GM23338 (cell line): ENCODE measurements at regions not wholly inside any gene's neighbourhood (a gene's known extent, or its start where the extent isn't known, plus 50 kb on each side); places are given as distances from the start of the nearest gene placed in this dataset.

Experiments used
- ATAC-seq: fragments of 200-7000 bp; cut with Tn5 transposase; 3 replicates; pipeline ENCODE4 v1.9.1; 2020
- DNase-seq: peaks from one replicate; pipeline ENCODE4 v3.0.0-alpha.2; 2015; ENCODE audit warnings: low spot score
- H2AFZ ChIP-seq: fragments of 200-600 bp; sonication (generic); 2 replicates; pipeline ENCODE4 v1.8.0; 2016; ENCODE audit warnings: antibody characterized with exemption, mild to moderate bottlenecking, moderate library complexity
- H3F3A ChIP-seq: fragments of 200-600 bp; sonication (generic); replicated peaks from 2 replicates; pipeline ENCODE4 v1.8.0; 2017; ENCODE audit warnings: antibody characterized with exemption, mixed run types, low read depth
- H3K27ac ChIP-seq: fragments of 200-600 bp; sonication (generic); 2 replicates; pipeline ENCODE4 v1.6.1; 2016; ENCODE audit warnings: low read depth
- H3K27me3 ChIP-seq: fragments of 200-600 bp; sonication (generic); 2 replicates; pipeline ENCODE4 v1.8.0; 2016; ENCODE audit warnings: mild to moderate bottlenecking, mixed run types, moderate library complexity; ENCODE audit not compliant: insufficient read depth
- H3K36me3 ChIP-seq: fragments of 200-600 bp; sonication (generic); 2 replicates; pipeline ENCODE4 v1.8.0; 2016; ENCODE audit warnings: mild to moderate bottlenecking; ENCODE audit not compliant: insufficient read depth
- H3K4me1 ChIP-seq: fragments of 200-600 bp; sonication (generic); 2 replicates; pipeline ENCODE4 v1.8.0; 2016; ENCODE audit warnings: mild to moderate bottlenecking, moderate library complexity; ENCODE audit not compliant: insufficient read depth
- H3K4me2 ChIP-seq: fragments of 200-600 bp; sonication (generic); 2 replicates; pipeline ENCODE4 v1.7.1; 2017; ENCODE audit warnings: mixed run types
- H3K4me3 ChIP-seq: fragments of 200-600 bp; sonication (generic); 2 replicates; pipeline ENCODE4 v1.6.1; 2016; ENCODE audit warnings: mixed run types
- H3K79me2 ChIP-seq: fragments of 200-600 bp; sonication (generic); replicated peaks from 2 replicates; pipeline ENCODE4 v1.8.0; 2017; ENCODE audit warnings: mild to moderate bottlenecking; ENCODE audit not compliant: insufficient read depth
- H3K9me2 ChIP-seq: fragments of 200-600 bp; sonication (generic); 2 replicates; pipeline ENCODE4 v1.8.0; 2017; ENCODE audit not compliant: insufficient read depth
- H4K20me1 ChIP-seq: fragments of 200-600 bp; sonication (generic); replicated peaks from 2 replicates; pipeline ENCODE4 v1.8.0; 2017; ENCODE audit warnings: mild to moderate bottlenecking; ENCODE audit not compliant: insufficient read depth
- H3K27ac Mint-ChIP-seq: 2 replicates; pipeline ENCODE4 v1.8.0; 2020; ENCODE audit warnings: inconsistent platforms, mild to moderate bottlenecking, moderate library complexity, mixed read lengths
- H3K27me3 Mint-ChIP-seq: 3 replicates; pipeline ENCODE4 v1.8.0; 2022; ENCODE audit warnings: low read depth, mild to moderate bottlenecking, moderate library complexity, mixed read lengths, inconsistent platforms; ENCODE audit not compliant: insufficient read depth, poor library complexity
- H3K36me3 Mint-ChIP-seq: 3 replicates; pipeline ENCODE4 v1.8.0; 2021; ENCODE audit warnings: low read depth, mild to moderate bottlenecking, inconsistent platforms, moderate library complexity, mixed read lengths
- H3K4me1 Mint-ChIP-seq: 3 replicates; pipeline ENCODE4 v1.8.0; 2020; ENCODE audit warnings: mild to moderate bottlenecking, inconsistent platforms, mixed read lengths
- H3K4me3 Mint-ChIP-seq: 3 replicates; pipeline ENCODE4 v1.8.0; 2021; ENCODE audit warnings: moderate library complexity, mild to moderate bottlenecking, inconsistent platforms, mixed read lengths
- H3K9me3 Mint-ChIP-seq: 3 replicates; pipeline ENCODE4 v1.8.0; 2020; ENCODE audit warnings: moderate library complexity, mild to moderate bottlenecking, inconsistent platforms, mixed read lengths
- CREB1 ChIP-seq: fragments of 250-450 bp; sonication (Bioruptor Pico); IDR thresholded peaks from 2 replicates; pipeline ENCODE4 v1.5.0; 2020; ENCODE audit warnings: low read depth, mild to moderate bottlenecking, moderate library complexity
- EZH2 ChIP-seq: fragments of 200-600 bp; sonication (generic); IDR thresholded peaks from one replicate; pipeline ENCODE4 v1.8.0; 2017; ENCODE audit warnings: antibody characterized with exemption, mild to moderate bottlenecking, low read depth; ENCODE audit not compliant: unreplicated experiment
- EZH2phosphoT487 ChIP-seq: fragments of 200-600 bp; sonication (generic); IDR thresholded peaks from one replicate; pipeline ENCODE4 v1.8.1; 2018; ENCODE audit warnings: antibody characterized with exemption; ENCODE audit not compliant: unreplicated experiment
- JUNB ChIP-seq: IDR thresholded peaks from one replicate; pipeline ENCODE4 v1.6.1; 2016; ENCODE audit warnings: antibody characterized with exemption; ENCODE audit not compliant: unreplicated experiment
- NANOG ChIP-seq: IDR thresholded peaks from 2 replicates; pipeline ENCODE4 v1.6.1; 2016; ENCODE audit warnings: antibody characterized with exemption, borderline replicate concordance
- POLR2AphosphoS5 ChIP-seq: IDR thresholded peaks from 2 replicates; pipeline ENCODE4 v1.6.1; 2016; ENCODE audit warnings: antibody characterized with exemption, low read depth
- STAT1 ChIP-seq: IDR thresholded peaks from one replicate; pipeline ENCODE4 v1.6.1; 2016; ENCODE audit warnings: antibody characterized with exemption; ENCODE audit not compliant: unreplicated experiment
- ZNF114 ChIP-seq: fragments of 250-450 bp; sonication (Bioruptor Pico); IDR thresholded peaks from 2 replicates; pipeline ENCODE4 v1.5.0; 2020; ENCODE audit warnings: mild to moderate bottlenecking, moderate library complexity
- ZNF331 ChIP-seq: fragments of 250-450 bp; sonication (Bioruptor Pico); IDR thresholded peaks from 2 replicates; pipeline ENCODE4 v1.5.0; 2020; ENCODE audit warnings: low read depth, mild to moderate bottlenecking, moderate library complexity
- TF ChIP-seq, protein P1 (sequence below): fragments of 250-450 bp; sonication (Bioruptor Pico); IDR thresholded peaks from 2 replicates; pipeline ENCODE4 v1.5.0; 2020; ENCODE audit warnings: mild to moderate bottlenecking, moderate library complexity
- TF ChIP-seq, protein P2 (sequence below): IDR thresholded peaks from 2 replicates; pipeline ENCODE4 v1.6.1; 2016; ENCODE audit warnings: antibody characterized with exemption
- TF ChIP-seq, protein P3 (sequence below), 2 experiments: fragments of 200-600 bp in 1 of 2; sonication (generic) in 1 of 2; conservative IDR thresholded peaks; 2 replicates each; pipeline versions ENCODE4 v1.5.1 to v1.6.1; 2016 to 2017; ENCODE audit warnings: antibody characterized with exemption in 2 of 2, low read depth in 2 of 2, mild to moderate bottlenecking in 2 of 2, moderate library complexity in 1 of 2
- TF ChIP-seq, protein P4 (sequence below): IDR thresholded peaks from one replicate; pipeline ENCODE4 v1.6.1; 2018; ENCODE audit warnings: antibody characterized with exemption; ENCODE audit not compliant: unreplicated experiment

DNA sequence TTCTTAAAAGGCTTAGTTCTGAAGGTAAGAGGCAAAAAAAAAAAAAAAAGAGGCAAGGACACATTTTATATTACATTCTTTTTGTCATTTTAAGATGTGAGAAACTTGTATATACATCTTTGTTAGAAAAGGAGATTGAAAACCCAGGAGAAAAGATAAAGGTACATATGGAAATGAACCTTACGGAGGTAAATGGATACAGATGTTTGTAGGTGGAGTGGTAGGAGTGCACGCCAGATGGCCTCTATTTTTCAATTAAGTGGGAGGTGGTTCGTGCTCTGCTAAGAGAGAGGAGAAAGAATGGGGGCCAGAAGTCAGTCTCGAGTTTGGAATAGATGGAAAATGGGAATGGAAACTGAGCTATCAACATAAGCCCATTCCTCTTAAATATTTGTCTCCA, 622.5 kb upstream of the GHITM start:
- H4K20me1 ChIP-seq, result no peaks in the 10 kb centered on the region
- H3K4me2 ChIP-seq, result no peak overlapping the region
- H2AFZ ChIP-seq, result no peak overlapping the region
- no peaks in the 10 kb centered on the region for H3K9me2 ChIP-seq
- H3K9me3 Mint-ChIP-seq, result no peaks in the 10 kb centered on the region
- peaks cover 2% of the 10 kb centered on the region for H3K27me3 Mint-ChIP-seq
- H3K4me1 ChIP-seq, result no peaks in the 10 kb centered on the region
- H3K27ac ChIP-seq, result no peak overlapping the region
- no peak overlapping the region for H3K4me3 Mint-ChIP-seq
- no peak overlapping the region for H3K27ac Mint-ChIP-seq
- no peaks in the 10 kb centered on the region for H3F3A ChIP-seq
- H3K4me1 Mint-ChIP-seq, result no peaks in the 10 kb centered on the region
- H3K79me2 ChIP-seq, result no peaks in the 10 kb centered on the region
- no peak overlapping the region for H3K4me3 ChIP-seq
- DNase-seq (no peak), ATAC-seq (no peak)
- H3K36me3 ChIP-seq, result no peaks in the 10 kb centered on the region
- TF ChIP-seq, protein P1, sequence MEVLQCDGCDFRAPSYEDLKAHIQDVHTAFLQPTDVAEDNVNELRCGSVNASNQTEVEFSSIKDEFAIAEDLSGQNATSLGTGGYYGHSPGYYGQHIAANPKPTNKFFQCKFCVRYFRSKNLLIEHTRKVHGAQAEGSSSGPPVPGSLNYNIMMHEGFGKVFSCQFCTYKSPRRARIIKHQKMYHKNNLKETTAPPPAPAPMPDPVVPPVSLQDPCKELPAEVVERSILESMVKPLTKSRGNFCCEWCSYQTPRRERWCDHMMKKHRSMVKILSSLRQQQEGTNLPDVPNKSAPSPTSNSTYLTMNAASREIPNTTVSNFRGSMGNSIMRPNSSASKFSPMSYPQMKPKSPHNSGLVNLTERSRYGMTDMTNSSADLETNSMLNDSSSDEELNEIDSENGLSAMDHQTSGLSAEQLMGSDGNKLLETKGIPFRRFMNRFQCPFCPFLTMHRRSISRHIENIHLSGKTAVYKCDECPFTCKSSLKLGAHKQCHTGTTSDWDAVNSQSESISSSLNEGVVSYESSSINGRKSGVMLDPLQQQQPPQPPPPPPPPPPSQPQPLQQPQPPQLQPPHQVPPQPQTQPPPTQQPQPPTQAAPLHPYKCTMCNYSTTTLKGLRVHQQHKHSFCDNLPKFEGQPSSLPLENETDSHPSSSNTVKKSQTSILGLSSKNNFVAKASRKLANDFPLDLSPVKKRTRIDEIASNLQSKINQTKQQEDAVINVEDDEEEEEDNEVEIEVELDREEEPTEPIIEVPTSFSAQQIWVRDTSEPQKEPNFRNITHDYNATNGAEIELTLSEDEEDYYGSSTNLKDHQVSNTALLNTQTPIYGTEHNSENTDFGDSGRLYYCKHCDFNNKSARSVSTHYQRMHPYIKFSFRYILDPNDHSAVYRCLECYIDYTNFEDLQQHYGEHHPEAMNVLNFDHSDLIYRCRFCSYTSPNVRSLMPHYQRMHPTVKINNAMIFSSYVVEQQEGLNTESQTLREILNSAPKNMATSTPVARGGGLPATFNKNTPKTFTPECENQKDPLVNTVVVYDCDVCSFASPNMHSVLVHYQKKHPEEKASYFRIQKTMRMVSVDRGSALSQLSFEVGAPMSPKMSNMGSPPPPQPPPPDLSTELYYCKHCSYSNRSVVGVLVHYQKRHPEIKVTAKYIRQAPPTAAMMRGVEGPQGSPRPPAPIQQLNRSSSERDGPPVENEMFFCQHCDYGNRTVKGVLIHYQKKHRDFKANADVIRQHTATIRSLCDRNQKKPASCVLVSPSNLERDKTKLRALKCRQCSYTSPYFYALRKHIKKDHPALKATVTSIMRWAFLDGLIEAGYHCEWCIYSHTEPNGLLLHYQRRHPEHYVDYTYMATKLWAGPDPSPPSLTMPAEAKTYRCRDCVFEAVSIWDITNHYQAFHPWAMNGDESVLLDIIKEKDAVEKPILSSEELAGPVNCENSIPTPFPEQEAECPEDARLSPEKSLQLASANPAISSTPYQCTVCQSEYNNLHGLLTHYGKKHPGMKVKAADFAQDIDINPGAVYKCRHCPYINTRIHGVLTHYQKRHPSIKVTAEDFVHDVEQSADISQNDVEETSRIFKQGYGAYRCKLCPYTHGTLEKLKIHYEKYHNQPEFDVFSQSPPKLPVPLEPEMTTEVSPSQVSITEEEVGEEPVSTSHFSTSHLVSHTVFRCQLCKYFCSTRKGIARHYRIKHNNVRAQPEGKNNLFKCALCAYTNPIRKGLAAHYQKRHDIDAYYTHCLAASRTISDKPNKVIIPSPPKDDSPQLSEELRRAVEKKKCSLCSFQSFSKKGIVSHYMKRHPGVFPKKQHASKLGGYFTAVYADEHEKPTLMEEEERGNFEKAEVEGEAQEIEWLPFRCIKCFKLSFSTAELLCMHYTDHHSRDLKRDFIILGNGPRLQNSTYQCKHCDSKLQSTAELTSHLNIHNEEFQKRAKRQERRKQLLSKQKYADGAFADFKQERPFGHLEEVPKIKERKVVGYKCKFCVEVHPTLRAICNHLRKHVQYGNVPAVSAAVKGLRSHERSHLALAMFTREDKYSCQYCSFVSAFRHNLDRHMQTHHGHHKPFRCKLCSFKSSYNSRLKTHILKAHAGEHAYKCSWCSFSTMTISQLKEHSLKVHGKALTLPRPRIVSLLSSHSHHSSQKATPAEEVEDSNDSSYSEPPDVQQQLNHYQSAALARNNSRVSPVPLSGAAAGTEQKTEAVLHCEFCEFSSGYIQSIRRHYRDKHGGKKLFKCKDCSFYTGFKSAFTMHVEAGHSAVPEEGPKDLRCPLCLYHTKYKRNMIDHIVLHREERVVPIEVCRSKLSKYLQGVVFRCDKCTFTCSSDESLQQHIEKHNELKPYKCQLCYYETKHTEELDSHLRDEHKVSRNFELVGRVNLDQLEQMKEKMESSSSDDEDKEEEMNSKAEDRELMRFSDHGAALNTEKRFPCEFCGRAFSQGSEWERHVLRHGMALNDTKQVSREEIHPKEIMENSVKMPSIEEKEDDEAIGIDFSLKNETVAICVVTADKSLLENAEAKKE (CRISPR knock-in tag), result no peak
- no peak for TF ChIP-seq JUNB
- TF ChIP-seq, protein P2, sequence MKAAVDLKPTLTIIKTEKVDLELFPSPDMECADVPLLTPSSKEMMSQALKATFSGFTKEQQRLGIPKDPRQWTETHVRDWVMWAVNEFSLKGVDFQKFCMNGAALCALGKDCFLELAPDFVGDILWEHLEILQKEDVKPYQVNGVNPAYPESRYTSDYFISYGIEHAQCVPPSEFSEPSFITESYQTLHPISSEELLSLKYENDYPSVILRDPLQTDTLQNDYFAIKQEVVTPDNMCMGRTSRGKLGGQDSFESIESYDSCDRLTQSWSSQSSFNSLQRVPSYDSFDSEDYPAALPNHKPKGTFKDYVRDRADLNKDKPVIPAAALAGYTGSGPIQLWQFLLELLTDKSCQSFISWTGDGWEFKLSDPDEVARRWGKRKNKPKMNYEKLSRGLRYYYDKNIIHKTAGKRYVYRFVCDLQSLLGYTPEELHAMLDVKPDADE, result no peak
- TF ChIP-seq ZNF331 (CRISPR knock-in tag), result no peak
- TF ChIP-seq, protein P3, sequence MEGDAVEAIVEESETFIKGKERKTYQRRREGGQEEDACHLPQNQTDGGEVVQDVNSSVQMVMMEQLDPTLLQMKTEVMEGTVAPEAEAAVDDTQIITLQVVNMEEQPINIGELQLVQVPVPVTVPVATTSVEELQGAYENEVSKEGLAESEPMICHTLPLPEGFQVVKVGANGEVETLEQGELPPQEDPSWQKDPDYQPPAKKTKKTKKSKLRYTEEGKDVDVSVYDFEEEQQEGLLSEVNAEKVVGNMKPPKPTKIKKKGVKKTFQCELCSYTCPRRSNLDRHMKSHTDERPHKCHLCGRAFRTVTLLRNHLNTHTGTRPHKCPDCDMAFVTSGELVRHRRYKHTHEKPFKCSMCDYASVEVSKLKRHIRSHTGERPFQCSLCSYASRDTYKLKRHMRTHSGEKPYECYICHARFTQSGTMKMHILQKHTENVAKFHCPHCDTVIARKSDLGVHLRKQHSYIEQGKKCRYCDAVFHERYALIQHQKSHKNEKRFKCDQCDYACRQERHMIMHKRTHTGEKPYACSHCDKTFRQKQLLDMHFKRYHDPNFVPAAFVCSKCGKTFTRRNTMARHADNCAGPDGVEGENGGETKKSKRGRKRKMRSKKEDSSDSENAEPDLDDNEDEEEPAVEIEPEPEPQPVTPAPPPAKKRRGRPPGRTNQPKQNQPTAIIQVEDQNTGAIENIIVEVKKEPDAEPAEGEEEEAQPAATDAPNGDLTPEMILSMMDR (conservative IDR thresholded peaks at IDR 0.05; ENCODE audit: low read depth in 2 of 2), result no peak
- no peak for TF ChIP-seq EZH2phosphoT487
- TF ChIP-seq NANOG, result no peak
- no peak for TF ChIP-seq STAT1
- no peak for TF ChIP-seq EZH2
- TF ChIP-seq POLR2AphosphoS5, result no peak
- no peak for TF ChIP-seq CREB1 (CRISPR knock-in tag)
- TF ChIP-seq, protein P4, sequence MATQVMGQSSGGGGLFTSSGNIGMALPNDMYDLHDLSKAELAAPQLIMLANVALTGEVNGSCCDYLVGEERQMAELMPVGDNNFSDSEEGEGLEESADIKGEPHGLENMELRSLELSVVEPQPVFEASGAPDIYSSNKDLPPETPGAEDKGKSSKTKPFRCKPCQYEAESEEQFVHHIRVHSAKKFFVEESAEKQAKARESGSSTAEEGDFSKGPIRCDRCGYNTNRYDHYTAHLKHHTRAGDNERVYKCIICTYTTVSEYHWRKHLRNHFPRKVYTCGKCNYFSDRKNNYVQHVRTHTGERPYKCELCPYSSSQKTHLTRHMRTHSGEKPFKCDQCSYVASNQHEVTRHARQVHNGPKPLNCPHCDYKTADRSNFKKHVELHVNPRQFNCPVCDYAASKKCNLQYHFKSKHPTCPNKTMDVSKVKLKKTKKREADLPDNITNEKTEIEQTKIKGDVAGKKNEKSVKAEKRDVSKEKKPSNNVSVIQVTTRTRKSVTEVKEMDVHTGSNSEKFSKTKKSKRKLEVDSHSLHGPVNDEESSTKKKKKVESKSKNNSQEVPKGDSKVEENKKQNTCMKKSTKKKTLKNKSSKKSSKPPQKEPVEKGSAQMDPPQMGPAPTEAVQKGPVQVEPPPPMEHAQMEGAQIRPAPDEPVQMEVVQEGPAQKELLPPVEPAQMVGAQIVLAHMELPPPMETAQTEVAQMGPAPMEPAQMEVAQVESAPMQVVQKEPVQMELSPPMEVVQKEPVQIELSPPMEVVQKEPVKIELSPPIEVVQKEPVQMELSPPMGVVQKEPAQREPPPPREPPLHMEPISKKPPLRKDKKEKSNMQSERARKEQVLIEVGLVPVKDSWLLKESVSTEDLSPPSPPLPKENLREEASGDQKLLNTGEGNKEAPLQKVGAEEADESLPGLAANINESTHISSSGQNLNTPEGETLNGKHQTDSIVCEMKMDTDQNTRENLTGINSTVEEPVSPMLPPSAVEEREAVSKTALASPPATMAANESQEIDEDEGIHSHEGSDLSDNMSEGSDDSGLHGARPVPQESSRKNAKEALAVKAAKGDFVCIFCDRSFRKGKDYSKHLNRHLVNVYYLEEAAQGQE, result no peak
- no peak for TF ChIP-seq ZNF114 (CRISPR knock-in tag)
- no peaks in the 10 kb centered on the region for H3K27me3 ChIP-seq
- no peaks in the 10 kb centered on the region for H3K36me3 Mint-ChIP-seq
